NCI-H2107 (cell line): ENCODE measurements at regions not wholly inside any gene's neighbourhood (a gene's known extent, or its start where the extent isn't known, plus 50 kb on each side); places are given as distances from the start of the nearest gene placed in this dataset.
"Not testable (repeated sequence)": the region's sequence is repeated elsewhere in the genome, so short reads cannot be mapped to it uniquely, and the experiment has no call there.

Experiments used
- DNase-seq: peaks from one replicate; lab custom pipeline; 2025; lab: John Stamatoyannopoulos, UW

GRCh38 chr4:104129243-104129642 lies 365.5 kb downstream of the CXXC4 start:
- no peak for DNase-seq

- no peak for DNase-seq
These were observed 365.9 kb downstream of the CXXC4 start for GRCh38 chr4:104128850-104129213.

- no peak for DNase-seq
These were observed 366.5 kb downstream of the CXXC4 start for GRCh38 chr4:104128031-104128849.

GRCh38 chr4:104123021-104123420 lies 371.7 kb downstream of the CXXC4 start:
- DNase-seq = no peak

GRCh38 chr4:104117776-104118175 lies 376.9 kb downstream of the CXXC4 start:
- DNase-seq = no peak

DNA sequence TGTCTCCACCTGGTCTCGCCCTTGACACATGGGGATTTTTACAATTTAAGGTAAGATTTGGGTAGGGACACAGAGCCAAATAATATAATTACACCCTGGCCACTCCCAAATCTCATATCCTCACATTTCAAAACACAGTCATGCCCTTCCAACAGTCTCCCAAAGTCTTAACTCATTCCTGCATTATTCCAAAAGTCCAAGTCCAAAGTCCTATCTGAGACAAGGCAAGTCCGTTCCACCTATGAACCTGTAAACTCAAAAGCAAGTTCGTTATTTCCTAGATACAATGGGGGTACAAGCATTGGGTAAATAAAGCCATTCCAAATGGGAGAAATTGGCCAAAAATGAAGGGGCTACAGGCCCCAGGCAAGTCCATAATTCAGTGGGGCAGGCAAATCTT lies 380.8 kb downstream of the CXXC4 start:
- no peak for DNase-seq

DNA sequence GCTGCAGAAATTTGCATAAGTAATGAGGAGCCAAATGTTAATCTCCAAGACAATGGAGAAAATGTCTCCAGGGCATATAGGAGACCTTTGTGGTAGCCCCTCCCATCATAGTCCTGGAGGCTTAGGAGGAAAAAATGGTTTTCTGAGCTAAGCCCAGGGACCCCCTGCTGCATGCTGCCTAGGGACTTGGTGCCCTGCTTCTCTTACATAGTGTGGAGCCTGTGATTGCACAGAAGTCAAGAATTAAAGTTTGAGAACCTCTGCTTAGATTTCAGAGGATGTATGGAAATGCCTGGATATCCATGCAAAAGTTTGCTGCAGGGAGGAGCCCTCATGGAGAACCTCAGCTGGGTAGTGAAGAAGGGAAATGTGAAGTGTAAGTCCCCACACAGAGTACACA lies 379.4 kb upstream of the TACR3 start:
- DNase-seq = no peak

DNA sequence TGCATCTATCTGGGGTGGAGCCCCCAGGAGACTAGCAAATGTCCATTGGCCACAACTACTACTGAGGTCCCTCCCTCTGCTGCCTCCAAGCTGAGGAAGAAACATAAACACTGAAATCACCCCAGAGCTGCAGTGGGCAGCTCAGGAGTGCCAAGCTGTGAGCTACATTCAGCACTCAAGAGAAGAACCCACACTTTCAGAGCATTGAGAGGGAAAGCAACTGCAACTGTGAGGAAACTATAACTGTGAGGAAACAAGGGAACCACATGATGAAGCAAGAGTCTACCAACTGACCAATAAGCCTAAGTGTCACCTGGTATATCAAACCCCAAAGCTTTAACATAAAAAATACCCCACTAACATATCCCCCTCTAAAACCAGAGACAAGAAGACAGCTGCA lies 373.5 kb upstream of the TACR3 start:
- no peak for DNase-seq

DNA sequence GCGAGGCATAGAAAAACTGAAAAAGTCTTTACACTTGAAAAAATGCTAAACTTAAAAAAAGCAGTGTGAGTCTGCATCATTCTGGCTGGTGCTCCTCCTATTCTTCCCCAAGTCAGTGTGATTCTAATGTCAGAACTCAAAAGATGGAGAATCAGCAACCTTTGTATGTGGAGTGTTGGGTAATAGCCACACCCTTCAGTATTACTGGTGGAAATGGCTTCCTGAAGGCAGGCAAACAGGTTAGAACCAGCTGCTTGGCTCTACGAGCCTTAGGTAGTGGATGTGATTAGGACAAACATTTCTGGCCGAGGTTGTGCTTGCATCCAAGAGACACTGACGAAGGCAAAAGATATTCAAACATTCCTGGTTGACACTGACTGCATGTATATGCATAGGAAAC lies 353.4 kb upstream of the TACR3 start:
- no peak for DNase-seq

DNA sequence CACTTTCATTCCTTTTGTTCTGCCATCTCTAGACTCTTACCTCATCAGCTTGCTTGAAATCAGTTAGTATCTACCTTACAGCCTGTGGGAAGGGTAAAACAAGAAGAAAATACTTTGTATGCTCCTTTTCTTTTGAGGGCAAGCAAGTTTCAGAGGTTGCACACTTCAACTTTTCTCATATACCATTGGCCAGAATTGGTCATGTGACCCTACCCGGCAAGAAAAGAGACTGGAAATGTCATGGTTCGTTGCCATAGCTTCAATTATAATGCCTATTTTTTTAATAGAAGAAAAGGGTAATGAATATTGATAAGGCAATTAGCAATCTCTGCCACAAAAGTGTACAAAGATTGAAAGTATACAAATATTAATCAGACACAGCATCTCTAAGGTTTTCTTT lies 346.7 kb upstream of the TACR3 start:
- DNase-seq = no peak

DNA sequence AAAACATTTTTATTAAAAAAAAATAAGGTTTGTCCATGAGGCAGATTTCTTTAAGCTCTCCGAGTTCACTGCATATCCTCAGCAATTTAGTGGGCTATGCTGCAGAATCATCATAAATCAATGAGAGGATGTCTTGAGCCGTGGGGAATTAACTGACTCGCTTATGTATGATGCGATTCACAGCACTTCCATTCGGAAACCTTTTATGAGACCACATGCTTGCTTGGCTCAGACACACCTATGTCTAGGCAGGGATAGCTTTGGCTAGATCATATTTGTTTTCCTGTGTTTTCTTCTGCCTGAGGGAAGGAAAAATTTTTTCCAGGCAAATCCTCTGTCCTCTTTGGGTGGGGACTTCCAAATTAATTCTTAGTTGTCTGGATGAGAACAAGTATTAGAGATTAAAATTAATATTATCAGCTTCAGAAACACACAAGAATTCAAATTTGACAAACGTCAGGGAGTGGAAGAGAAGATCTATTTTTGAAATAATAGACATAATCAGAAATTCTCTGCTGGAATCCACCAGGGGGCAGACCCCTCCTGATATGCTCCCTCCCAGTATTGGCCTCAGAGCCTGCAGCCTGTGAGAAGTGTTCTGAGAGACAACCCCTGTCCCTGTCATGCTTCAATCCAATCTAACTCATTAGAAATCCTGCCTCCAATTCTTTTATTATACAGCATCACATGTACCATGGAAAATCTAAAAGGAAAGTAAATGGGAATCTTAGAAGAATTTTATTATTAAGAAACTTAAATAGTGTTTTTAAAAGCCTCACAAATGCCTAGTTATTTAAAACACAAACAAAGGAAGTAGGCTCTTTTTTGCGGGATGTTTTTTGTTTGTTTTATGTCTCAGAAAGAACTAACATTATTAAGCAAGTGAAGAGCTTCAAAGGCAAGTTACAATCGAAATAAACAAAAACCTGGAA lies 345.1 kb upstream of the TACR3 start:
- DNase-seq = peak; percentile 4

DNA sequence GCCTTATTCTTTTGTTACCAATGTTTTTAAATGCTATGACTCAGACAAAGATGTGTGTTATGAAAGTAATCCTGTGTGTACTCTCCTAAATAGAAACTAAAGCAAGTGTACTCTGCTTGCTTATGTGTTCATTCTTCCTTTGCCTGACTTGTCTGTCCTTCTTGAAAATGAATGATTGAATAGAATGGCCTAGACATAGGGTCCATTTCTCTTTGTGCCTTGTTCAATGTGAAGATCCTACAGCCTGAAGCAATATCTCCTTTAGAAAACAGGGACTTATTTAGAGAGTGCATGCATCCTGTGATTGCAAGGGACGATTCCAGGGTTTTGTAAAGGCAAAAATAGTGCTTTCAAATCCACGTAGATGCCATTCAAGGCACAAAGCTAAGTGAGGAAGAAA lies 343.6 kb upstream of the TACR3 start:
- DNase-seq = no peak

DNA sequence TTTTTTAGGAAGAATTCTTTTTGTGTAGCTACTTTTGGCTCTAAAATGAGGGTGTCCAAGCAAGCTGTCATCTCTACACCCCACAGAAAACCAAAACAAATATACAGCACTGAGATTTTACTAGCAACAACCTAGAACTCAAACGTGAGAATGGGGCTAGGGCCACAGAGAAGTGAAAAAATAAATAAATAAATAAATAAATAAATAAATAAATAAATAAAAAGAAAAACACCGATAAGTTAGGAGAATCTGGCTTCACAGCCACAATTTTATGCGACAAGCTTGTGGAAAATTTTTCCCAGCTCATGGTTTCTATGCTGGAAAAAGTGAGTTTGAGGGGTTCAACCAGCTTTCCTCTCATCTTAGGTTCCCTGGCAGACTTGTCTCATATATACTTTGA lies 324.6 kb upstream of the TACR3 start:
- DNase-seq = no peak

GRCh38 chr4:104032896-104033295 lies 313.1 kb upstream of the TACR3 start:
- DNase-seq = no peak

DNA sequence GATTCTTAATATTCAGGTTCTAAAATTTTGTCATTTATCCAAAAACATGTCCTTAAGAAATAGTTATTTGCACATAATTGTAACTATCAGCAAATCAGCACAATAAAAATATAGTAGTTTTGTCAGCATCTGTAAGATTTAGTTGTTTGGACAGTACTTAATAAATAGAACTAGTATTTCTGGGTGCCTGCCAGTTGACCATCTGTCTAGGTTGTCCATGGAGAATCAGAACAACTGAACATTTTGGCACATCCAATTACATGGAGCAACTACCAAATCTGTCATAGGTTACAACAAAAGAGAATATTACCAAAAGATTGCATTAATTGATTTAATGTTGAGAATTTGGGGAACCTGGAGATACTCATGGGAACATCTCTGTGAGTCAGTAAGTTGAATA lies 305.5 kb upstream of the TACR3 start:
- no peak for DNase-seq

DNA sequence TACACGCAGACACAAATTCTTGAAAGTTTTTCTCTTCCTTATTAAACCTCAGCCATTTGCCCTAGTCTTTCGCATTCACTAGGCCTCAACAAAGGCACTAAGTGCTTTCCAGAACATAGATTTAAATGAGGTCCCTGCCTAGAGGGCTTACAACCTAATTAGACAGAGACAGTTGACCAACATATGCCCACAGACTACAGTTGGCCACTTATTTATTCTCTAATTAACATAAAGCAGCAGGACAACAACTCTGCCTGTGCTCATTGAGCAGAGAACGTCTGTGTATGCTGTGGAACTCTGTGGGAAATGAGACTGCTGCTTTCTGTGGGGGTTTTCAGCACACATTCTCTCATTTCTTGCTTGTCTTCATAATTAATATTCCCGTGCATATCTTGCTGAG lies 303.0 kb upstream of the TACR3 start:
- no peak for DNase-seq

- DNase-seq = no peak
These were observed 302.4 kb upstream of the TACR3 start for GRCh38 chr4:104022226-104022625.

- DNase-seq = no peak
These were observed 300.9 kb upstream of the TACR3 start for GRCh38 chr4:104020641-104021040.

GRCh38 chr4:104017213-104017612 lies 297.4 kb upstream of the TACR3 start:
- no peak for DNase-seq

DNA sequence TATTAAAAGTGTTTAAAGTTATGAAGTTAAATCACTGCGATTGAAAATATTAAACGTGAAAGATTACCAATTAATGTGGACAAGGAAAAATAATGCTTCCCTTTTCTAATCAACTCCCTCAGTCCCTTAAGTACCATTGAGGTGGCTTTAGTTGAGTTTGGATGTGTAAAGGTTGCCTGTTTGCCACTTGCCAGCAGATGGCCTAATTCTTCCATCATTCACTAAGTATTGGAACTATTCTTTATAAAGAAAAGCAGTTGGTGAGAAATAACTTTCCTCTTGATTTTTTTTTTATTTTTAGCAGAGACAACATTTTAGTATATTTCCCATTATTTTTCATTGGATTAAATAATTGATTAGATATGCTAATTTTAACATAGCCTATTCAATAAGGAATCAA lies 295.9 kb upstream of the TACR3 start:
- no peak for DNase-seq

DNA sequence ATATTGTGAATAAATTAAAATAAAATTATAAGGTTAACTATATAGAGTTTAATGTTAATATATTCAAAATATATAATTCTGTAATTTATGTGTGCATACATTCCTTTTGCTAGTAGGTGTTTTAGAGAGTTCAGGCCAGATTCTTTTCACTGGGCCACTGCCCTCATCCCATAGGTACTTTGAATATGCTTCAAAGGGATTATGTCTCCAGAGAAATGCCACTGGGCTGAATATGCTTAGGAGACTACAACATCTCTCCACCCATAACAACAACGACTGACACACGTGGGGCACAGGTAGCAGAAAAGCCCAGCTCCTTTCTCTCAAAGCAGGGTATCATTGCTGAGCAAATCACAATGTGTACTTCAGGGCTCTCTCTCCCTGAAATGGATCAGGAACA lies 290.9 kb upstream of the TACR3 start:
- DNase-seq = no peak

DNA sequence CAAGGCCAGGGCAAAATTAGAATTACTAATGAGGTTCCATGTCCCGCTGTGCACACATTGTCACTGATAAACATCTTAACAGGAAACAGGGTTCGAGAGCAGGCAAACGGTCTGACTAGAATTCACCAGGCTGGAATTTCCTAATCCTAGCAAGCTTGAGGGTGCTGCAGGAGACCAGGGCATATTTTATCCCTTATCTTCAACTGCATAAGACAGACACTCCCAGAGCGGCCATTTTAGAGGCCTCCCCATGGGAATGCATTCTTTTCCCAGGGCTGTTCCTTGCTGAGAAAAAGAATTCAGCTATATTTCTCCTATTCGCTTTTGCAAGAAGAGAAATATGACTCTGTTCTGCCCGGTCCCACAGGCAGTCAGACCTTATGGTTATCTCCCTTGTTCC lies 282.5 kb upstream of the TACR3 start:
- not testable (repeated sequence) for DNase-seq

DNA sequence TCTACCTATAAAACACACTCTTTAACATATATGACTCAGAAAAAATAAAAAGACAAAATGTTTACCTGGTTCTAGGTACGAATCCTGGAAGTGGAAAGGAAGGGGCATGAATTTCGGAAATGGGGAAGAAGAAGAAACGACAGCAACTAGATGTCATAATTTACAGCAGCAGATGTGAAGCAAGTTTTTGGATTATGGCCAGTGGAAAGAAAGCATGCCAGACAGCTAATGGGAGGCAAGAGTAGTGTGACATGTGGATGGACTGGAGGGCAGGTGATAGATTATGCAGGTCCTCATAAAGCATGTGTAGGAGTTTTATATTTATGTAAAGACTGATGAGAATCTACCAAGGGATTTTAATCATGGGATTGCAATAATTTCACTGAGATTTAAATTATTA lies 279.0 kb upstream of the TACR3 start:
- no peak for DNase-seq
